ENCODE measurements at regions not wholly inside any gene's neighbourhood (a gene's known extent, or its start where the extent isn't known, plus 50 kb on each side); places are given as distances from the start of the nearest gene placed in this dataset.
"Not testable (repeated sequence)": the region's sequence is repeated elsewhere in the genome, so short reads cannot be mapped to it uniquely, and the experiment has no call there.

DNA sequence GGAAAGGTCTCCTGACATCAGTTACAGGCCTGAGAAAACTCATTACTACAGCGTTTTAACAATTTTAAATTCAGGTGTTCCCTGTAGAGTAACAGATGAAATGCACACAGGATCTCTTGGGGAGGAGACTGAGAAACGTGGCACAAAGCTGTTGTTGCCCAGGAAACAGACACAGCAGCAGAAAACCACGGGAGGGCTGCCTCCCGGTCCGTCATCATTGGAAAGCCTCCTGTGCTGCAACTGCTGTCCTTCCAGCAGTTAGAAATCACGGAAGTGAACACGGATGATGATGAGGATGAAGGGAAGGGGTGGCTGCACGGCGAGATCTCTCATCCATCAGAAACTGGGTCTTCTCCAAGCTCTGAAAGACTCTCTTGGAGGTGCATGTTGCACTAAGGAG is 94.6 kb upstream of the RNF32 start:
- no peak for DNase-seq

DNA sequence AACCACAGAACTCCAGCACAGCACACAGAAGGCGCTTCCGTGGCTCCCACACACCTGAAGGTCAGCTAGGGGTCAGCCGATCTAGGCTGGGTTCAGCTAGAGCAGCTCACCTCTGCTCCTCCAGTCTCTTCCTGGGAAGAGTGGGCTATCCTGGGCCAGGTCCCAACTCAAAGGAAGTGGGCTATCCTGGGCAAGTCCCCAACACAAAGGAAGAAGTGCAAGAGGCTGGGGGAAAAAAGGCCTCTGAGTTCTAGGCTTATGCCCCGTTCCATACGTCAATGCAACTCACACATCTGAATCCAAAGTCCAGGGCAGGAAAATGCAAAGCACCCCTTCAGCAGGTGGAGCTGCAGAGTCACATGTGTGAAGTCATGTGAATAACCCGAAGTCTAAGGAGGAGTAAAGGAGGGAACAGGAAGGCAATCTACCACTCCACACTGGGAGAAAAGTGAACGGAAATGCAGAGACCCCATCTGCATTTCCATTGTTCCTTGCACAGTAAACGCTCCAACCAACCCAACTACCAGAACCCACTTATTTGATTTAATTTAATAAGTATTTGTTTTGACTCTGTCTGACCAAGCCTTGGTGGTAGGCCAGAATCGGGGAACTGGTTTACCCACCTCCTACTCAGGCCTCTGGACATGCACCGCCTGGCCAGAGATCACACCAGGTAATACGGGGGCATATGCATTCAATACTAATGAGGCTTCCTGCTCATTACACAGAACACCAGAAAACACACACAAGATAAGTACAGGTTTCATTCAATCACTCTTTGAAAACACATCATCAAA is 95.5 kb upstream of the RNF32 start:
- no peak for DNase-seq

DNA sequence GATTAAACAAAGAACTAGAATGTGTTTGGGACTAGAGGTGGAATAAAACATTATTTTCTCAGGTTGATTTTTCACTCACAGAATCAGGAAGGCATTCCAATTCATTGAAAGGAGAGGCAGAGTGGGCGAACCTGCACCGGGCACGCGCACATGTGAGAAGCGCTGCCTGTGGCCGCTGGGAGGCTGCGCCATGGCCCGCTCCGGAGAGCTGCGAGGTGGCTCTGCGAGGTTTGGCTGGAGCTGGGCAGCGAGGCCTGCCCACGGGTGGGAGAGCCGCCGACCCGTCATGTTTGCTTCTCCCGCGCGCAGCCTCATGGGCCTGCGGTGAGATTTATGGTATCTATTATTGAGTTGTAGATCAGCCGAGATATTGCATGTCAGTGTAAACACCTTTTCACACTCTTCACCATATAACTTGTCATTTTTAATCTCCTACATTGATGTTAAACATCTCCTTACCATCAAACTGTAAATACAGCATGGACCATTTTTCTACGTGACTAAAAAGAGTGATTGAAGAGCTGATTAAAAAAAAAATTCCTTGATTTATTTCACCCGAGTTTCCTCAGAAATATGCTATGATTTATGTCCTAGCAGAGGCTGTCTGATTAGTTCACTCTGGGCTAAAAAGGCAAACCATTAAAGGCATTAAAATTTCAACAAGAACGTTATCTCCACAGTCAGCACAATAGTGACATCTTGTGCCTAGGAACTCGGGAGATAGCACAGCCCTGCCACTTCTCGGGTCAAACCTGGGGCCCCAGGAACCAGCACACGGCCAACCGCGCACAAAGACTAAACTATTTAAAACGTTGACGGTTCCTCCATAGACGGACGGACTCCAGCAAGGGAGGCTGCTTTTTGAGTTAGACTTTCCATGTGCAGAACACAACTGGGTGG is 96.6 kb upstream of the RNF32 start:
- no peak for DNase-seq

DNA sequence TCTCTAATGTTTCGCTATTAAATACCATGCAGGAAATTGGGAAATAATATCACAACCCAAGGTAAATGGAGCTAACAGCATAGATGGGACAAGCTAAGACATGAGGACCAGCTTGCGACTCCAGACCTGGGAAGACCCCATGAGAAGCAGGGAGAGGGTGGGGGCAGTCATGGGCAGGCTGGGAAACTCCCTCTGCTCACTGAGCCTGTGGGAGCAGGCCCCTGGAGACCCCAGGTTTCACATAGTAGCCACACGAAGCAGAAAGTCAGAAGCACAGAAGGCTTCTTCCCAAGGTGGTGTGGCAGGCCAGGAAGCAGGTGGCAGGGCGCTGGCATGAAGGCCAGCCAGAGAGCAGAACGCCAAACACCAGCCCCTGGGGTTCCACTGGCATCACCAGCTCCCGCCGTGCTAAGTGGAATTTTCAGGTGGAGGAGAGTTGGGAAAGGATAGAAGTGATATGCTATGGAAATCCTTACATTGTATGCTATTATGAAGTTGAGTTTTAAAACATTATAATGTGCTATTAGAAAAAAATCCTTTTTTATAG is 99.9 kb upstream of the RNF32 start:
- no peak for DNase-seq

DNA sequence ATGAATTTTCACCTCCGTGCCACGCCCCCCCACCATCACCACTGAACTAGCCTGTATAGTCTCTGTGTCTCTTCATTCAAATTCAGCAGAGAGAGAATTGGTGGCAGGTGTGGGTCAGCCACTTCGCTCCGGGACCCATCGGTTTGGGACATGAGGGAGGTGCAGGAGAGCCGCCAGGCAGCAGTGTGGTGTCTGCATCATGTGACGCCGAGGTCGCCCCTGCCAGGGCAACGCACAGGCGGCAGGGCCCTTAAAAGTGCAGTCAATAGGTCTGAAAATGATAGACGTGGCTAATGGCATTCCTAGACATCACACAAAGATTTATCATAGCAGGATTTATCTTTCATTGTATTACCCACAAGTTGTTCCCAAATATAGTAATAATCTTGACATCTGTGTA is 100.6 kb upstream of the RNF32 start:
- DNase-seq: no peak

DNA sequence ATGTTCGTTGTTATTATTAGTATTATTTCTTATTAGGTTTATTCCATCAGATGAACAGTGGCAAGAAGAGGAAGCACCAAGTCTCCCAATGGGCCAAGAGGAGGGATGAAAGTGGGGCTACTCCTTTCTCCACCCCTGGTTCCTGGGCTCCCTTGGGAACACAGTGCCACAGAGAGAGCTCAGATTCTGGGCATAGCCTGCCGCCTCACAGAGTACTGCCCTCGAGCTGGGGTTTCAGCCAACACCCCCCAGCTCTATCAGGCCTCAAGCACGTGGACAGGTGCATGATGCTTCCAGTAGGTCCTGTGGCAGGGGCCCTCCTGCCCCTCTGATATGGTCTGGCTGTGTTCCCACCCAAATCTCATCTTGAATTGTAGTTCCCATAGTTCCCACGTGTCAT is 103.6 kb upstream of the RNF32 start:
- no peak for DNase-seq

DNA sequence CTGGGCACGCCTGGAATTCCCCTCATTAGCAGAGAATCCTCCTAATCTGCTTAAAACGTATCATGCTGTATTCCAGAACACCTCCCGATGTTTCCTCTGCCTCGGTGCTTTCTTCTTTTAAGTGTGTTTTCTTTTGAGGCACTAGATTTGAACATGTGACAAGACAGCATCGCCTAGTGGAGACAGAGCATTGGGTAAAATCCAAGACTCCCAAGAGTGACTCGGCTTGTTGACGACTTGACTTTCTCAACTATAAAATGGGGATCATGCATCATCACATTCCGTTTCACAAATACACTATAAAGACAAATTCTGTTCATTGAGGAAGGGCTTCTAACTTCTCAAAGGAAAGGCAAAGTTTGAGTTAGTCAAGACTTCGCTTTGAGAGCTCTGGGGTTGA is 105.6 kb upstream of the RNF32 start:
- DNase-seq: no peak

DNA sequence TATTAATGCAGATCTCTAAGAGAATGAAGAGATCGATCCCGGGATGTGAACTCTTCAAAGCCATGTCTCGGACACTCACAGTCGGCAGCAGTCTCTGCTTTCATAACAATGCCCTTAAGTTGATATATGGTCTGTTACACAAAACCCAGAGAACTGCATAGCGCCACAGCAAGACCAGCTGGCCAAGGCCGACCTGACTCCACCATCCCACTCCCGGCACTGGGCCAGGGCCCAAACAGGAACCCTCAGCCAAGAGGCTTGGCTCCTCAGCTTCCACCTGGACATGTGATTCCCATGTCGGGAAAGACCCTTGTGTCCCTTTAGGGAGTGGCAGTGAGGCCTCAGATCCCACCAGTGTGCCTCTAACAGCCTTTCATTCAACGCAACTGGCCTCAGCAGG is 106.6 kb upstream of the RNF32 start:
- DNase-seq: no peak

DNA sequence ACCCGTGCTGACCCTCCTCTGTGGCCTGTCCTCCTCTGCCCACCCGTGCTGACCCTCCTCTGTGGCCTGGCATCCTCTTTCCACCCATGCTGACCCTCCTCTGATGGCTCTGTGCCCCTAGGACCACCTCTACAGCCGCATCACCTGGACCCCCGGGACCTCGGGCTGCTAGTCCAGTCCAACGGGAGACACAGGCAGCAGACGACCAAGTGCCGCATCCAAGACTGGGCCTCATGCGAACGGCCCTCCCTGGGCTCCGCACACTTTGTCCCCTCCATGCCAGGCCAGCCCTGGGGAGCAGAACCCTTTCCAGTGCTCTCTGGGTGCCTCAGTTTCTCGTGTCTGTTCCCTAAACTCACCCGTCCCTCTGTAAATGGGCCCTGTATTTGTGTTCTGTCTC is 107.2 kb upstream of the RNF32 start:
- DNase-seq: no peak

DNA sequence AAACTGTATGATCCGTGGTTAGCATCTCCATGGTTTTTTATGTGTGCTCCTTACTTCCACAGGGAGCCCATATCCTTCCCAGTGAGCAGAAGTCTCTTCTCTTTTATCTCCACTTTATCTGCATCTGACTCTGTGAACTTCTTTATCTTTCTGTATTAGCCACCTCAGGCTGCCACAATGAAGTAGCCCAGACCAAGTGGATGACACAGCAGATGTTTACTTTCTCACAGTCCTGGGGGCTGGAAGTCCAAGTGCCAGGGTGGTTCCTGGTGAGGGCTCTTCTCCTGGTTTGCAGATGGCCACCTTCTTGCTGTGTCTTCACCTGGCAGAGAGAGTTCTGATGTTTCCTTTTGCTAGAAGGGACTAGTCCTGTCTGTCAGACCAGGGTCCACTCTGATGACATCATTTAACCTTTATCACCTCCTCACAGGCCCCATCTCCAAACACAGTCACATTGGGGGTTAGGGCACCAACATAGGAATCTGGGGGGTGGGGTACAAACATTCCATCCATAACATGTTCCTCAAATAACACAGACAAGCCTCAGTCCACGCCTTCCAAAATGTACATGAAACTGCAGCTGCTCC is 108.5 kb upstream of the RNF32 start:
- DNase-seq: no peak

DNA sequence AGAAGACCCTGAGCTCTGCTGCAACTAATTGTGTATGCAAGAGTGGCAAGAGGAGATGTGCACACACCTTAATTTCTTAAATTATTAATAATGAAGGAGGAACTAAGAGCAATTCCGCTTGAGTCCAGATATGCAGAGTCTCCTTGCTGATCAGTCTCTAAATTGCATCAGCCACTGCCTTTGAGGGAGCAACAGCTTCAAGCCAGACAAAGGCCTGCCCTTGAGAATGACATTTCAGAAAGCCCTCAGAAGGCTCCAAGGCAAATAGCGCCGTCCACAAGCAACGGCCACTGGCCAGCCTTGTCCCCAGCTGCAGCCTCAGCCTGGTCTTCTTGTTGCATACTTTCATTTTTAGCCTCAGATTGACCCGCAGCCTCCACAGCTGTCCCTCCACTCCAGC is 110.6 kb upstream of the RNF32 start:
- DNase-seq: no peak

DNA sequence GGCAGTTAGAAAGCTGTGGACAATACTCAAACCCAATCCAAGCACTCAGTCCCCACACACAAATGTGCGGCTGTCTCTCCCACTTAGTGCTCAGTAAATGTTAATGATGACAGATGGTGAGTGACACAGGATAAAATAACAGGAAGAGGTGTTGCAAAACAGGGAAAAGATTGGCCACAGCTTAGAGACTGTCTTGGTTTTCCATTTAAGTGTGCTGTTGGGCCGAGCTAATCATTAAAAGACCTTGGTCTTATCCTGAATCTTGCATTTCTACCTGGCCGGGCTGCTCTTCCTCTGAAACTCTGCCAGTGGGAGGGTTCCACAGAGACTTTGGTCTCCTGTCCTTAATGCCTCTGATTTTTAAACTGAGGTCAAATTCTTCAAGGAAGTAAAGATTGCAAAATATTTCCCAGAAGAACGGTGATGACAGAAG is 113.1 kb upstream of the RNF32 start:
- no peak for DNase-seq

DNA sequence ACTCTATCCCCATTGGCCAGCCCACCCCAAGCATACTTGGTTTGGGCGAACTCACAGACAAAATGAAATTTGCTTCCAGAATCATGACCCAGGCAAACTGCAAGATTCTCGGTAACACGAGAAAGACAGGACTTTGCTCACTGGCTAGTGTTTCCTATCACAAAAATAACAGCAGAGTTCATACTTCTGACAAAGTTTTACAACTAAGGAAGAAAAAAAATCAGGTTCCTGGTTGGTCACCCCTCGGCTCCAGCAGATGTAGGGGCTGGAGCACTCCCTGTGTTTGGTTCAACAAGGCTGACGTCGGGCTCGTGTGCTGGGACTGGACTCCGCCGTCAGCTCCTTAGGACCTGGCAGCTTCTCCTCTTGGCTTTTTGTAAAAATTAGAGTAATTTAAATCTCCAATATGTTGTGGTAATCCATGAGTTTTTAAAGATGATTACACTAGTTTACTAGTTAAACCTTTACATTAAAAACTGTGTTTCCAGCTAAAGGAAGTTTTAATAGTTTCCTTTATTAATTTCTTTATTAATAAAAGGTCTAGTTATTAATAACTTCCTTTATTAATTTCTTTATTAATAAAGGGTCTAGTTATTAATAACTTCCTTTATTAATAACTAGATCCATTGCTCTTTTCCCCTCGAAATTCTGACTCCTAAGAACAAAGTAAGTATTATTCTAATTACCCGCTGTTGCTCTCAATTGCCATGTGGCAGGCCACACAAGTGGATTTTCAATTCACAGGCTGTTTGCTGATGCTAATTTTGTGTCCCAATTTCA is 115.6 kb upstream of the RNF32 start:
- no peak for DNase-seq

DNA sequence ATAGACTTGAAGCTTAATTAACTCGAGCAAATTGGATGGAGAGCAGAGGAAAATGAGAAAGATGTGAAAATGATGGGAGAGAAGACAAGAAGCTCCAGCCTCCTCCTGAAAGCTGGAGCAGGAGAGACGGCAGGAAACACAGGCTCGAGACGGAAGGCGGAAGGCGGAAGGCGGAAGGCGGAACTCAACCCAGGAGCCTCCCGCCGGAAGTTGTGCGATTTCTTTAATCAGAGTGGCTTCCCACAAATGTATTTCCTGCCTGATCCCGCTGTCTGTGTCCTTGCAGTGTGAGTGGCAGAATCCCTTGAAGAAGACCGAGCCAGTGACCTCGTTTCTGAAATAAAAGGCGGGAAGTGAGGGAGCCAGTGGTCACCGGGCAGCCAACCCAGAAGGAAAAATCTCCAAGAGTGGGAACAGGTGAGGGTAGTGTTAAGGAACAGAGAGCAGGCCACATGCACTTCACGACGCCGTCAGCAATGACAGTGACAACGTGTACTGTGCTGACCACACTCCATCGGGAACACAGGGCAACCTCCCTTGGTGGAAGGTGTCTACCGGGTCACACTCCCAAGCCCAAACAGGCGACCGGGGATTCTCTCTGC is 117.0 kb upstream of the RNF32 start:
- DNase-seq: no peak

DNA sequence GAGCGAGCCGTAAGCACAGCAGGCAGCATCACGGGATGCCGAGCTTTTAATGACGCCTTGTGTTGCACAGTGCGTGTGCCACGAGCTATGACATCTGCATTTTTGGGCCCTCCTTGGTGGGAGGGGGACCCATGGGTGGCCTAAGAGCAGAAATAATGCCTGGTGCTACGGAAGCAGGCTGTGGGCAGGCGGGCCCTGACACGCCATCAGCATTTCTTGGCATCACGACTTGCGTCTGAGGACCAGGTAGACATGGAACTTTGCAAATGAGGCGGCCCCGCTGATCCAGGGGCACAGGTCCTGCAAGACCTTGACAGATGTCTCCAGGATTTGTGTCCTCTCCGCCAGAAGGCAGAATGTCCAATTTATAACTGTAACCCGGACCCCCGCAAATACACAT is 117.8 kb upstream of the RNF32 start:
- DNase-seq: no peak

DNA sequence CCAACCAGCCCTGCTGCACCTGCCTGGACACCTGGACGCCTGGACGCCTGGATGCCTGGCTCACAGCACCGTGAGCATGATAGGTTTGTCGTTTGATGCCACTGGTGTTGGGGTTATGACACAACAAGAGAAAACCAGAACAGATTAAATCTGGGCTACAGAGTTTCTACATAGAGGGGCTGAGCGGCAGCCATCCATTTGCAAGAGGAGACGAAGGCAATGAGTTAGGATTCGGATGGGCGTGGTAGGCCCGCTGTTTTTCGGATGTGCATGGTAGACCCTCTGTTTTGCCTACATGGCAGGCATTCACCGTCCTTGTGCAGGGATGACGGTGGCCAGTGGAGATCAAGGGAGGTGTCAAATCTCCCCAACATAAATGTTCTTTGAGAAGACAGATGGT is 121.5 kb upstream of the RNF32 start:
- no peak for DNase-seq

DNA sequence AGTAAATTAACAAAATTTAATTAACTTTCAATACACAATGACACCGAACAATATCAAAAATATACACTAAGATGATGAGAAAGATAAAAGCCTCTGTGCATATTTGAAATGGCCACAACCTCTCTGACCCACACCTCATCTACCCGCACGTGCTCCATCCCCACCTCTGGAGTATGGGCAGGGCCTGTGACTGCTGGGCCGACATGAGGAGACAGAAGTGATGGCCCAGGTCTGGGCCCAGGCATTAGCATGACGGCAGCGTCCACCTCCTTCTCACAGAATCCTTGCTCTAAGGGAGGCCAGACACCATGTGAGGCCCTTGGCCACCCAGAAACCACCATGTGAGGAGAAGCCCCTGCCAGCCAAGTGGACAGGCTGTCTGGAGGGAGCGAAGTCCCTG is 122.1 kb upstream of the RNF32 start:
- DNase-seq: no peak

DNA sequence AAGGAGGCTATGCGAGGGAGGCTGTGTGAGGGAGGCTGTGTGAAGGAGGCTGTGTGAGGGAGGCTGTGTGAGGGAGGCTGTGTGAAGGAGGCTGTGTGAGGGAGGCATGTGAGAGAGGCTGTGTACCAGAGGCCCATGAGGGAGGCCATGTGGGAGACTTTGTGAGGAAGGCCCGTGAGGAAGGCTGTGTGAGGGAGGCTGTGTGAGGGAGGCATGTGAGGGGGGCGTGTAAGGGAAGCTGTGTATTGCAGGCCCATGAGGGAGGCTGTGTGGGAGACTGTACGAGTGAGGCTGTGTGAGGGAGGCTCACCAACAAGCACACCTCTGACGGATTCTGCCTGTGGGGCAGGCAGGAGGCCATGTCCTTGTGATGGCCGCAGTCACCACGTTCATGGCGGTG is 122.7 kb upstream of the RNF32 start:
- DNase-seq: not testable (repeated sequence)

DNA sequence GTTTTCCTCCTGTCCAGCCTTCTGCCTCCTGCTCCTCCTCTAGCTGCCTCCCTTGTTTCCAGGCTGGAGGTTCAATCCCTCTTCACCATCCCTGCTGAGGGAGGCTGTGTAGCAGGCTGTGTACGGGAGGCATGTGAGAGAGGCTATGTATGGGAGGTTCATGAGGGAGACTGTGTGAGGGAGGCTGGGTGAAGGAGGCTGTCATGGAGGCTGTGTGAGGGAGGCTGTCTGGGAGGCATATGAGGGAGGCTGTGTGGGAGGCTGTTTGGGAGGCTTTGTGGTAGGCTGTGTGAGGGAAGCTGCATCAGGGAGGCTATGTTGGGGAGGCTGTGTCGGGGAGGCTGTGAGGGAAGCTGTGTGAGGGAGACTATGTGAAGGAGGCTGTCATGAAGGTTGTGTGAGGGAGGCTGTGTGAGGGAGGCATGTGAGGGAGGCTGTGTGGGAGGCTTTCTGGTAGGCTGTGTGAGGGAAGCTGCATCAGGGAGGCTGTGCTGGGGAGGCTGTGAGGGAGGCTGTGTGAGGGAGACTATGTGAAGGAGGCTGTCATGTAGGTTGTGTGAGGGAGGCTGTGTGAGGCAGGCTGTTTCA is 123.7 kb upstream of the RNF32 start:
- no peak for DNase-seq

DNA sequence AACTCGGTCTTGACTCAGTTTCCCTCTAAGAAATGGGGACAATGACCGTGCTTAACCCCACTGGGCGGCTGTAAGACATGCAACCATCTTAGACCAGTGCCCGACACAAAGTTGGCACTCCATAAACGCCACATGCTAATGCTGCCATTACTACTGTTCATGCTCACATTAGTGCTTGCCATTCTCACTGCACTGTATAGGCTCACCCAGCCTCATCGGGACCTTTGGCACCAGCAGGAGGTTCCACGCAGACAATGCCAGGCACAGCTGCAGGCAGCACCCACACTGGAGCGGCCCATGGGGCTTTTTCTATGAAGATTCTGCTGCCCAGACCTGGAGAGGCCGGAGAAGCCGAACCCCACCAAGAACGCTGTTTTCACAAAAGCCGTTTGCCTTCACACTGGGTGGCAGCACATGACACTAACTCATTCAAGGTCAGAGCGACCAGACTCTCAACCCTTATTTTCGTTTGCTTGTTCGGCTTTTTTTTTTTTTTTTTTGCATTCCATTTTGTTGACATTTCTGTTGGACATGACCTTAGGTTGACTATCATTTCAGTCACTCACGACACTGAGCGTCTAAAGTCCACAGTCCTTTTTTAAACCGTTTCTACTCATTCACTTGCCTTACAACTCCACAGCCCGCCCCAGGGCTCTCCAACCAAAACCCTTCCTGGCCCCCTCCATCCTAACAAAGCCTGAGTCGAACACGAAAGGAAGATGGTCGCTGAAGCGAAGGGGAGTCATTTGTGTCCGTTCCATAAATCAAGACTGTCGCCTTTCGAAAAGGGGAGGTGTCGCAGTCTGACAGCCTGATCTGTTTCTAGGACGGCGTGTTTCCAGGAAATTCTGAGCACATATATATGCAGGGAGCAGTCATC is 124.4 kb upstream of the RNF32 start:
- no peak for DNase-seq

DNA sequence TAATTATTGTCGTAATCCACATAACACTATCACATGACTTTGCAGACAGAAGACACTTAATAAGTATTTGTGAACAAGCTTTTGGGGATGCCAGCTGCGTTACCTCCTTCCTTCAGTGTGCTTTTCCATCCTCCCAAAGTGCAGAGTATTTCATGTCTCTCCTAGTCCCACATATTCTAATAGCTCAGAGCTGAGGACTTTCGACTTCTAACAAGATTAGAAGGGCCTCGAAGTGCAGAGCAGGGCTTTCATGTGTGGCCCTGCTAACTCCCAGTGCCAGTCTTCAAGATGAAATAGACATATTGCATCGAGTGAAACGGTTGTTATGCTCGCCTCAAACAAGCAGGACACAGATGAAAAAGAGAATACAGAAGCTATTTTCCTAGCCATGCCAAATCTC is 125.7 kb upstream of the RNF32 start:
- no peak for DNase-seq
